ENCODE measurements at regions not wholly inside any gene's neighbourhood (a gene's known extent, or its start where the extent isn't known, plus 50 kb on each side); places are given as distances from the start of the nearest gene placed in this dataset.

- no peak for DNase-seq (ENCODE audit: low spot score)
Observed at GRCh38 chr9:79015951-79016350, 555.8 kb upstream of the TLE4 start.

DNA sequence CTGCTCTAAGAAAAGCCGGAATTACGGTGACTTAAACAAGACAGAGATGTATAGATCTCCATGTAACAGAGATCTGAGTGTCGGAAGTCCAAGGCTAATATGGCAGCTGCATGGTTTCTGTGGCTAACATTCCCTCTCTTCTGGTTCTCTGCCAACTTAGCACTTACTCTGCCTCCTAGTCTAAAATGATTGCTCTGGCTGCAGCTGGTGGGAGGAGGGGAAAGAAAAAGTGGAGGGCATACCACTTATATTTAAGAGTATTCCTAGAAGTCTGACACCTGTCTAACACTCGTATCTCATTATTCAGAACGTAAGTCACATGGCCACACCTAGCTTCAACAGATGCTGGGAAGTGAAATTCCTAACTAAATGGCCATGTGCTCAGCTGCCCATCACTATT lies 551.5 kb upstream of the TLE4 start:
- no peak for DNase-seq (ENCODE audit: low spot score)

DNA sequence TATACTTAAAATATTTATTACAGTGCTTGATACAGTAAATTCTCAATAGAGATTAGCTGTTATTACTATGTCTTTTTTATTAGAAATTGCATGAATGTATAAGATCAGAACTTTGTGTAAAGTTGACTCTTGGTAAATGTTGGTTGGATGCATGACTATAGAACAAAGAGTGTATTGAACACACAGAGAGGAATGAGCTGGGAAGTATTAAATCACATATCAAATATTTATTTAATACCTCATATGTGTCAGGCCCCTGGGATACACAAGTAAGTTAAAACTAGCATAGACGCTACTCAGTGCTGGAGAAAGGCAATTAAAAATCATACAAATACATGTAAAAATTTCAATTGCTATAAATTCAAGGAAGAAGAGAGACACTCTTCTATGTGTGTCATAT lies 550.7 kb upstream of the TLE4 start:
- DNase-seq (ENCODE audit: low spot score): no peak

GRCh38 chr9:79023134-79023580 lies 548.6 kb upstream of the TLE4 start:
- DNase-seq (ENCODE audit: low spot score): no peak

GRCh38 chr9:79026316-79026715 lies 545.4 kb upstream of the TLE4 start:
- DNase-seq (ENCODE audit: low spot score): no peak

- DNase-seq (ENCODE audit: low spot score): no peak
Observed at GRCh38 chr9:79028101-79028500, 543.7 kb upstream of the TLE4 start.

DNA sequence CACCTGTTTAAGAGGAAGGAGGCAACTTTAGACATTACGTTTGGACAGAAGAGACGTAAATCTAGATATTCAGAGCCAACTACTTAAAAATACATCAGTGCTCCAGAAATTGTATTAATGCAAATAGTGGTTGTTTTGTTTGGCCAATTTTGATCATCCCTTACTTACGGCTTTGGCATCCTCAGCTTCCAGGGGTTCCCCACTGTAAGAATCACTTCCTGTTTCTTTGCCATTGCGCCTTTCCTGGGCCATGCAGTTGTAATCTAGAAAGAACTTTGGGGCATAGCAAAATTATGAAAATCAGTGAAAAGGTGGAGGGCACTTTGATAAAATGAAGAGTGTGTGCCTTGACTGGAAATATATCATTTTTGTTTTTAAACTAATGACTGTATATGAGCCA lies 537.2 kb upstream of the TLE4 start:
- DNase-seq (ENCODE audit: low spot score): no peak

DNA sequence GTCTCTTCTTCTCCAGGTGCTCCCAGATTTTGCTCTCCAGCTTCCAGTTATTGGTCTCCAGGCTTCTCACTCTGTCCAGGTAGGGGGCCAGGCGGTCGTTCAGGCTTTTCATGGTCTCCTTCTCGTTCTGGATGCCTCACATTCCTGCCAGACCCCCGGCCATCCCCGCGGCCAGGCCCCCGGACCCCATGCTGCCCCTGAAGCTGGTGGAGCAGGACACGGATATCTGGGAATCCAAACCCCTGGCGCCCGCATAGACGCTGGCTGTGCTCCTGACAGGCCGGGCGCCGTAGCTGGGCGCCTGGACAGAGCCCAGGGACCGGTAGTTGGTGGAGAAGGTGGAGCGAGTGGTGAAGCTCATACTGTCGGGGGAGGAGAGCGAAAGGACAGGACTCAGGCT lies 534.4 kb upstream of the TLE4 start:
- DNase-seq (ENCODE audit: low spot score): no peak

GRCh38 chr9:79040671-79041070 lies 531.1 kb upstream of the TLE4 start:
- no peak for DNase-seq (ENCODE audit: low spot score)

DNA sequence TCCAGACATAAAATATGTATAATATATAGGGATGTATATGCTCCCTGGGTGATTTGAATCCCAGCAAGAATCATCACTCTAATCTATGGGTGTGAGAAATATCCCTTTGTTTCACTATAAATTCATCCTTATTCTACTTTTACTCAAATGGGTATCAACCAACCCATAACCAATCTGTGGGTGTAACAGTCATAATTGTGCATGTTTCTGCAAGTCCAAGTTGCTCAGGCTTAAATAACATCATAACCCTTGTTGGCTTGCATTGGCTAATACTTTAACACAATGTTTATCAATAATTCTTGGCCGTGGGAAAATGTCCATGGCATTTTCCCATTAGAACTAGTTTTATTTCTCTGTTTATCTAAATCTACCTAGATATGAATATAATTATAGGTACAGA lies 530.5 kb upstream of the TLE4 start:
- DNase-seq (ENCODE audit: low spot score): no peak

- DNase-seq (ENCODE audit: low spot score): no peak
Observed at GRCh38 chr9:79043916-79044315, 527.8 kb upstream of the TLE4 start.

DNA sequence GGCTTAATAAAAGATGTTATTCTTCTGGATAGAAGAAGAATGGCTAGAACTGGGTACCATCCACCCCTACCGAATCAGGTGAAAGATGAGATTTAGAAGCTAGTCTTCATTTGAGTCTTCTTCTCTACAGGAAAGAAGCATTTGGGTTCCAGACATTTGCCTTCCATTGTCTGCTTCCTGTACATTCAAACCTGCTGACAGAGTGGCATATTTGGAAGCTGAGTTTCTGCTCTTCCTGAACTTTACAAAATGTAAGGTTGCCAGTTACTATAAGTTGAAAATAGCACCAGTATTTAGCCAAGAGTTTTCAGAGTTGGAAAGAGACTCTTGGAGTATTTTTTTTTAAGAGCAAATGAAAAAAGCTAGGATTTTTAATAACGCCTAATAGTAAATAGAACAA lies 525.4 kb upstream of the TLE4 start:
- no peak for DNase-seq (ENCODE audit: low spot score)

GRCh38 chr9:79049371-79049770 lies 522.4 kb upstream of the TLE4 start:
- no peak for DNase-seq (ENCODE audit: low spot score)

DNA sequence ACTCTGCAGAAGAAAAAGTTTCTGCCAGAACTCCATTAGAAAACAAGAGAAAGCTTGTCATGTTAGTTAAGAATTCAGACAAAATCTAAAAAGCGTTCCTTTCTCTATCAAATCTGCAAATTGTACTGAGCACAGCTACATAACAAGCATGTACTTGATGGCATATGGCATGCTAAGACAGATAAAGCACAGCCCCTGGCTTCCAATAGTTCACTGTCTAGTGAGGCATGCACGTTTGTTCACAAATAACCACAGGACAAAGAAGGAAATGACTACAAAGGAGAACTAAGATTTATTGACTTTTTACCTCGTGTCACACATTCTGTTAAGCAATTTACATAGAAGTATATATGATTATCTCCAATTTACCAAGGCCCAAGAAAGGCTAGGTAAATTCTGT lies 518.2 kb upstream of the TLE4 start:
- no peak for DNase-seq (ENCODE audit: low spot score)

DNA sequence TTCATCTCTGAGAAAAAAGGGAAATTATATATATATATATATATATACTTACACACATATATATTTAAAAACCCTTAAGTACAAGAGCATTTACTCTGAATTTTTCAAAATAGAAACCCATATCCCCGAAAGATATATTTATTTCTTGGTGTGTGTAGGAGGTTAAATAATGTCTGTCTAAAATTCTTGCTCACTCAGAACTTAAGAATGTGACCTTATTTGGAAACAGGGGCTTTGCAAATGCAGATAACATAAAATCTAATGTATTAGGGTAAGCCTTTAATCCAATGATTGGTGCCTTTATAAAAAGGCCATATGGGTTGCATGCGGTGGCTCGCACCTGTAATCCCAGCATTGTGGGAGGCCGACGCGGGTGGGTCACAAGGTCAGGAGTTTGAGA lies 517.3 kb upstream of the TLE4 start:
- no peak for DNase-seq (ENCODE audit: low spot score)

- DNase-seq (ENCODE audit: low spot score): no peak
Observed at GRCh38 chr9:79056041-79056440, 515.7 kb upstream of the TLE4 start.

- no peak for DNase-seq (ENCODE audit: low spot score)
Observed at GRCh38 chr9:79057576-79057975, 514.2 kb upstream of the TLE4 start.

- no peak for DNase-seq (ENCODE audit: low spot score)
Observed at GRCh38 chr9:79060766-79061165, 511.0 kb upstream of the TLE4 start.

- DNase-seq (ENCODE audit: low spot score): no peak
Observed at GRCh38 chr9:79061752-79062616, 509.8 kb upstream of the TLE4 start.

- DNase-seq (ENCODE audit: low spot score): no peak
Observed at GRCh38 chr9:79073201-79073600, 498.6 kb upstream of the TLE4 start.

GRCh38 chr9:79080536-79080935 lies 491.2 kb upstream of the TLE4 start:
- DNase-seq (ENCODE audit: low spot score): no peak

DNA sequence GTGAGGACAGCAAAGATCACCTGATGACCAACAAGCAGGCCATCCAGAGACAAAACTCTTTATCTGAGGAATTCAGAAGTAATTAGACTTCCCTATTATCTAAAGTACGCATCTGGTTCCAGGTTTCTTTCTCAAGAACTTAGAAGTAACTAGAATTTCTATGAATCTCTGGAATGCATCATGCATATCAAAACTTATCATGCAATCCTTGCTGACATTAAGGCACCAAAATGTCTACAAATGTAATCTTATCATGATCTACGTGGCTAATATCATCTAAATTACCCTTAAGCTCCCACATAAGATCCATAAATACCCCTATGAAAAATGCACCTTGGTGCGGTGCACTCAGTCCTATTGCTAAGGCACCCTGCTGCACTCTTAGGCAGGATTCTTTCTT lies 488.1 kb upstream of the TLE4 start:
- no peak for DNase-seq (ENCODE audit: low spot score)

DNA sequence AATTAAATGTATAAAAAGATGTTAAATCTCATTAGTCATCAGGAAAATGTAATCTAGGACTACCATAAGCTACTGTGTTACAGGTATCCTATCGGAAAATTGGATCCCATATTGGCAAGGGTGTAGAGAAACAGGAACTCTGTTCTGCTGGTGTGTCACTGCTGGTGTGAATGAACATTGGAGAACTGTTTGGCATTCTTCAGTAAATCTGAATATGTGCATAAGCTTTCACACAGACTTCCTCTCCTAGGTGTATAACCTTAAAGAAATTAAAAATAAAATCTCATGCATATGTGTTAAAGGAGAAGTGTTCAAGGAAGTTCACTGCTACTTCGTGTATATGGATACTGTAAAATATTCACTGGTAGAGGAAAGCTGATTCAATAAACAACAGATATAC lies 484.6 kb upstream of the TLE4 start:
- DNase-seq (ENCODE audit: low spot score): no peak

DNA sequence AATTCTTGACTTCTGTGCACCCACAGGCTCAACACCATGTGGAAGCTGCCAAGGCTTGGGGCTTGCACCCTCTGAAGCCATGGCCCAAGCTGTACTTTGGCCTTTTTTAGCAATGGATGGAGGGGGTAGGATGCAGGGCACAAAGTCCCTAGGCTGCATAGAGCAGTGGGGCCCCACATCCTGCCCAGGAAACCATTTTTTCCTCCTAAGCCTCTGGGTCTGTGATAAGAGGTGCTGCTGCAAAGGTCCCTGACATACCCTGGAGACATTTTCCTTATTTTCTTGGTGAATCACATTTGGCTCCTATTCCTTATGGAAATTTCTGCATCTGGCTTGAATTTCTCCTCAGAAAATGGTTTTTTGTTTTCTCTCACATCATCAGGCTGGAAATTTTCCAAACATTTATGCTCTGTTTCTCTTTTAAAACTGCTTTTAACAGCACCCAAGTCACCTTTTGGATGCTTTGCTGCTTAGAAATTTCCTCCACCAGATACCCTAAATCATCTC lies 482.7 kb upstream of the TLE4 start:
- no peak for DNase-seq (ENCODE audit: low spot score)

Measured in HuH-7.5 (cell line).